ENCODE measurements at regions not wholly inside any gene's neighbourhood (a gene's known extent, or its start where the extent isn't known, plus 50 kb on each side); places are given as distances from the start of the nearest gene placed in this dataset.

GRCh38 chr9:79975621-79976256, 404.0 kb downstream of the TLE4 start:
- TF ChIP-seq CTCF (IDR thresholded peaks at IDR 0.05) (no peak), EP300 (IDR thresholded peaks at IDR 0.05; ENCODE audit: low read depth) (no peak), POLR2AphosphoS5 (IDR thresholded peaks at IDR 0.05) (no peak), POLR2A (IDR thresholded peaks at IDR 0.05) (no peak)

All from transverse colon (tissue), 4 donors.